Middle frontal gyrus (tissue), 1 donor: ENCODE measurements at regions not wholly inside any gene's neighbourhood (a gene's known extent, or its start where the extent isn't known, plus 50 kb on each side); places are given as distances from the start of the nearest gene placed in this dataset.

Experiments
- DNase-seq: peaks from one replicate; pipeline ENCODE4 v3.0.0-alpha.2; 2015; ENCODE audit warnings: low spot score; ENCODE audit errors: extremely low spot score

- DNase-seq, result no peak
Measured at GRCh38 chr16:87077750-87078127, 239.5 kb downstream of the C16orf95 start.

GRCh38 chr16:87080571-87081167 lies 236.5 kb downstream of the C16orf95 start:
- DNase-seq, result no peak

DNA sequence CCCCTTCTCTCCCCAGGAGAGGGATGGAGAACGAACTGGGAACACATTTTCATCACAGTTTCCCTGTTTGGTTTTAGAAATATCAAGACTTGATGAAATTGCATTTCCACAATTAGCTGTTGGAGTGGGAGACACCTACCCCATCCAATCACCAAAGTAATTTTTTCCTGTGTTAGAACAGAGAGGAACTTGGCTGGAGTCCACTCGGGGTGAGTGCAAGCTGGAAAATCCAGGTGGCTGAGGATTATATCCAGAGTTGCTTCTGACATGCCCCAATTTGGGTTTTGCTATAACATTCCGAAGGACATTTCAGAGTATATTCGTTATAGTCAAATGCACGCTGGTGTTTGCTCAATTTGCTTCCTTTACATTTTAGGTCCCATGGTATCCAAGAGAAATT lies 231.8 kb downstream of the C16orf95 start:
- no peak for DNase-seq

GRCh38 chr16:87086156-87086555 lies 231.0 kb downstream of the C16orf95 start:
- DNase-seq, result no peak

DNA sequence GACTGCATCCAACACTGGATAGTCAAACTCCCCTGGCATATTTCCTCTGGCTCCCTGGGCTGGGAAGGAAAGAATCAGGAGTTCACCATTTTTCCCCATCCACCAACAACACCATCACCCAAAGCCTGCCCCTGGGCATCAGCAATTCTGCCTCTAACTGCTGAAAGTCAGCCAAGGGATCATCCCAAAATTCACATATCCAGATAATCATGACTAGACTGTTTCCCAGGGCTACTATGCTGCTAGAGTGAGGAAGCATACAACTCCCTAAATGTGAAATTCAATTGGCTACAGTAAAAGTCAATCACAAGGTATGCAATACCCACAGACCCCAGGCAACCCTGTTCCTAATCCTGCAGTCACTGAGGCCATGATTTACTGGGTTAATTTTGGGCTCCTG lies 230.6 kb downstream of the C16orf95 start:
- no peak for DNase-seq

DNA sequence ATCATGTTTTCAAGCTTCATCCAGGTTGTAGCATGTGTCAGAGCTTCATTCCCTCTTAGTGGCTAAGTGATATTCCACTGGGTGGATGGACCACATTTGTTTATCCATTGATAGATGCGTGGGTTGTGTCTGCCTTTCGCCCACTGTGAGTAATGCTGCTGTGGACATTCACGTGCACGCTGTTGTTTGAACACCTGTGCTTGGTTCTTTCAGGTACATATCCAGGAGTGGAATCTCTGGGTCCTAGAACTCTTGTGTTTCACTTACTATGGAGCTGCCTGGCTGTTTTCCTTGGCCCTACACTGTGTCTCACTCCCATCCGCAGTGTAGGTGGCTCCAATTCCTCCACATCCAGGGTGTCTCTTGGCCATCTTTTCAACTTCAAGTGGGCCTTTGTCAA lies 224.2 kb downstream of the C16orf95 start:
- DNase-seq, result no peak

DNA sequence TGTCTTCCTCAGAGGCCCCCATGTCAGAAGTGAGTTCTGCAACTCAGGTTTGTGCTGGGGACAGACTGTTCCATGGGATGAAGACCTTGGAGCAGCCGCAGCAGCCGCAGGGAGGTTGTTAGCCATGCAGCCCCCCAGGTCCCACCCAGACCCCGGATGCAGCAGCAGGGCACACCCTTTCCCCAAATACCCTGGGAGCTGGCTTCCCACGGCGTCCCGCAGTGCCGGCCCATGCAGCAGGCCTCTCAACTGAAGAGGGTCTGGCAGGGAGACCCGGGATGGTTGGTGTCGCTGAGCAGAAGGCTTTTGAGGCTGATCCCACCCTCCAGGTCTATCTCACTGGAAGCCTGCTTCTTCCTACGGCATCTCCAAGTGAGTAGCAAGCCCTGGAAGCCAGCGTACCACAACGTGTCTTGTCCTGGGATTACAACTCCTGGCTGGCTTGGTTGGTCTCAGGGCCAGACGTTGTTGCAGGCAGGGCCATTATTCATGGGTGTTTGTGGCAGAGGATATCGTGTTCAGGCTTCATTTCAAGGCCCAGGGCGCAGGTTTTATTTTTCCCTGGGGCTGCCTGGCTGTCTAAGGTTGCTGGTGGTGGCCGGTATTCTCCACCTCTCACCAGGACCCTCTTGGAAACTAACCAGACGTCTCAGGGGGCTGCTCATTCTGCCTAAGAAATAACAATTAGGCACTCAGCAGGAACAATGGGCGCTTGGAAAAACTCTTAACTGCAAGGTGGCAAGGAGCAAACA lies 223.2 kb downstream of the C16orf95 start:
- no peak for DNase-seq

DNA sequence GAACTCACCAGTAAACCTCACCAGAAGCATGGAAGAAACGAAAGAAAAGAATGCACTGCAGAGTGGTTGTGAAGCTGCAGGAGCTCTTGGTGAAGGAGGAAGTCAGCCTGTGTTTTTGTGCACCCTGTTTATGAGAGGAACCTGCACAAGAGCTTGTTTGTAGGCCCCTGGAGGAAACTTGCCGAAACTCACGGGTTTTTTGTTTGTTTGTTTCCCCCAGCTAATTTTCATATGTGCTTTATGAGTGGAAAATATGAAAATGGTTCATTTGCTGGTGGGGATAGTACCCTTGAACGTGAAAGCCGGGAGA lies 222.7 kb downstream of the C16orf95 start:
- no peak for DNase-seq

- no peak for DNase-seq
Measured at GRCh38 chr16:87095271-87095670, 221.9 kb downstream of the C16orf95 start.

DNA sequence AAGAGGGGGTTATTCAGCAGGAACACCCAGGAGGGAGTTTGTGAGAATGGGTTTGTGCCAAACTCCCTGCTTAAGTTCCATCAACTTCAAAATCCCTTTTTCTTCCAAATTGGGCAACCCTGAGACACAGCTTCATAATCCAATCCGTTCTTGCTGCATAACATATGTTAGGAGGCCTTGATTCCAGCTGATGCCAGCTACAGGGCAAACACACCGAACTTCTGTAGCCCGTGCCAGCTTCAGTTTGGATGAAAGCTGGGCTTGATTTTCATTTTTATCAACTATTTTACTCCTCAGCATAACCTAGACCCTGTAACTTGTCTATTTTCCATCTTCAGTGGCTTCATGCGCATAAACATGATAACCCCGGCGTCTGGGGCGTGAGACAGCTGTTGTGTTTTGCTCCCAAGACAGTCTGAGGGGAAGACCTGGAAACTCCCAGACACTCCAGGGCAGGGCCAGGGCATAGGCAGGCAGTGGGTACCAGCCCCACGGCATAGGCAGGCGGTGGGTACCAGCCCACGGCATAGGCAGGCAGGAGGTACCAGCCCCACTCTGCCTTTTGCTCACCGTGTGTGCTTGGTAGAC lies 220.4 kb downstream of the C16orf95 start:
- DNase-seq, result no peak

- no peak for DNase-seq
Measured at GRCh38 chr16:87098361-87098760, 218.8 kb downstream of the C16orf95 start.

GRCh38 chr16:87098976-87099720 lies 218.0 kb downstream of the C16orf95 start:
- no peak for DNase-seq

GRCh38 chr16:87100306-87101058 lies 216.7 kb downstream of the C16orf95 start:
- no peak for DNase-seq

- DNase-seq, result no peak
Measured at GRCh38 chr16:87101903-87102302, 215.3 kb downstream of the C16orf95 start.

DNA sequence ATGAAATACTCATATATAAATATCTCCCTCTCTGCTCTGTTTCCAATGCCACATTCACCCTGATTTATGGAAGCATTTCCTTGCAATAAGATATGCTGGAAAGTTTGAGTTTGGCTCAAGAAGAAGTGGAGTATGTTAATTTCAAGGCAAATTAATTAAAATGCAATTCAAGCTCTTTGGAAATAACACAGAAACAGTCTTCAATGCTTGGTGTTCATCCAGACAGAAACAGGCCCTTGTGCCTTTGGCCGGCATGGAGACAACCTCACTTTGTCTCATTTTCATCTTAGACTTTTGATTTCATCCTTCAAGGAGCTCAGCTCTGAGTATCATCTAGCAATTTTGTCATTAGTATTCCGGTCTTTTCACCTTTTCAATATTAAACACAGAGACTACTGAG lies 210.0 kb downstream of the C16orf95 start:
- no peak for DNase-seq

DNA sequence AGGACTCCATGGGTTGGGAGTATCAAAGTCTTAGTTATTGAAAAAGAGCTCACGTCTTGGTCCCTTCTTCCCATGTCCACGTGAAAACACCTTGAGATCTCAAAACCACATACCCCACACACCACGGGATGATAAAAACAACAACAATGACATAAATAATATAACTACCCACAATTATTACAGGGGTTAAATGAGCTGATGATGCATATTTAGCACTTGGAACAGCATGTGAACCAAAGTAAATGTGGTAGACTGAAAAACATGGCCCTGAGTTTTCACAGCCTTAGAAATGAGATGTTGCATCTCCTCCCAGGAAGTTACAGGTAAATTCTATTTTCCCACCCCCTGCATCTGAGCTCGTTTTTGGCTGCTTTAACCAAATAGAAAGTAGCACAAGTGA lies 208.9 kb downstream of the C16orf95 start:
- no peak for DNase-seq

DNA sequence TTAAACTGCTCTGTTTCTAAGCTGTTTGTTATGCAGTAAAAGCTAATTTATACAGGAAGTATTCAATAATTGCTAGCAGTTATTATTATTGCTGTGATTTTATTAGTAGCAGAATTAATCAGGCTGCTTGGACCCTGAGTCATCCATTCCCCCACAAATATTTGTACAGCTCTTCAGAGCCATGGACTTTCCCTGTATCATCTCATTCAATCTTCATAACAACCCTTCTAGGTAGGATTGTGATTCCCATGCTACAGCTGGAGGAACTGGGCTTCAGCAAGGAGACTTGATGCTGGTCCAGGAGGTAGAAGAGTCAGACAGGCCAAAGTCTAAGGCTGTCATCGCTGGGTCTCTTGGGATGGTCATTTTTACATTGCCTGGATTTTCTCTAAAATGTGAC lies 208.3 kb downstream of the C16orf95 start:
- no peak for DNase-seq

DNA sequence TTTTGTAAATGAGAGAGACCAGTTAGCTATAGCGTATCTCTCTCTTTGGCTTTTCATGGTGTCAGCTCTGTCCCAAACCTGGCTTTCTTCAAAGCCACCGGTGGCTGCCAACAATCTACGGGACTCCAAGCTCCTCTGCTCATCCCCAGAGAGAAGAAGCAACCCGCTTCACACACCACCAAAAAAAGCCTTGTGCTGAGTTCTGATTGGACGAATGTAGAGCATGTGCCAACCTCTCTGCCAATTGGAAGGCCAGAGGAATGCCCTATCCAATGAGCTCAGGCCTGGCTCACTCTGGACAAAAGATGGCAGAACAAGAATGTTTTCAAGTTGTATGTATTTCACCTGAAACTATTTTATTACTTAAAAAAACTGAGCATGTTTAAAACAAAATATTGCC lies 202.4 kb downstream of the C16orf95 start:
- no peak for DNase-seq

DNA sequence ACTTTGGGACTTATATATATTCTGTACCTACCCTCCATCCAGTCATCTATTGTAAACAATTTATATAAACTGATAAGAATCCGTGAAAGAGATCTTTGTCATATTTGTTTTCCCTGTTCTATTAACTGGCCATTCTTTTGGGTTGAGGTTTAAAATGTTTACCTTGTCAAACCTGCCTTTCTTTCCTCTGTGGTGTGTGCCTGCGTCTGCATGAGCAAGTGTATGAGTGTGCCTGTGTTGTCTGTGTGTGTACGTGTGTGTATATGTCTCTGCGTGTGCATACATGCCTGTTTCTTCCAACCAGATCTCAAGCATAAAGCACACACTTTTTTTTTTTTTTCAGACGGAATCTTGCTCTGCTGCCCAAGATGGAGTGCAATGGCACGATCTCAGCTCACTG lies 201.5 kb downstream of the C16orf95 start:
- DNase-seq, result no peak

GRCh38 chr16:87117936-87118335 lies 199.3 kb downstream of the C16orf95 start:
- DNase-seq, result no peak

- DNase-seq, result no peak
Measured at GRCh38 chr16:87119168-87119567, 198.0 kb downstream of the C16orf95 start.

GRCh38 chr16:87119748-87120147 lies 197.4 kb downstream of the C16orf95 start:
- no peak for DNase-seq
